ENCODE measurements at regions not wholly inside any gene's neighbourhood (a gene's known extent, or its start where the extent isn't known, plus 50 kb on each side); places are given as distances from the start of the nearest gene placed in this dataset.
"Not testable (repeated sequence)": the region's sequence is repeated elsewhere in the genome, so short reads cannot be mapped to it uniquely, and the experiment has no call there.

- no peak for DNase-seq (ENCODE audit: low spot score)
- intact Hi-C loops (cut with DNase I), result no loop called here
- no peak for ATAC-seq
Observed at GRCh38 chr15:26148156-26148860, 285.2 kb upstream of the ATP10A start.

GRCh38 chr15:26146202-26146601, 283.1 kb upstream of the ATP10A start:
- ATAC-seq, result no peak
- intact Hi-C loops (cut with DNase I), result no loop called here
- no peak for DNase-seq (ENCODE audit: low spot score)

DNA sequence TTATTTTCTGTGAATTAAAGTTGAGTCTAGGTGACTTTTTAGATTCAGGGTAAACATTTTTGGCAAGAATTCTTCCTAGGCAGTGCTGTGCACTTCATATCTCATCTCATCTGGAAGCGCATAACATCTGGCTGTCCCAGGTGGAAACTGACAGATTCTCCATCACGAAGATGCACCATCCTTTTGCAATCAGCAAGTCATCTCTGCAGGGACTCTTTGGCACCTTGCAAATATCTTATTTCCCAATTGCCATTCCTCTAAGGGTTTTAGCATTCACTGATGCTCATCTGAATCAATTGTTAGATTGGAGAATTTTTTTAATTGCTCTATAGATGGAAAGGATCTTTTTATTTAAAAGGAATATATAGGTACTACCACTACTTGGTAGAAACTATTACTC, 282.7 kb upstream of the ATP10A start:
- ATAC-seq (no peak), DNase-seq (ENCODE audit: low spot score) (no peak)
- intact Hi-C loops (cut with DNase I), result no loop called here

DNA sequence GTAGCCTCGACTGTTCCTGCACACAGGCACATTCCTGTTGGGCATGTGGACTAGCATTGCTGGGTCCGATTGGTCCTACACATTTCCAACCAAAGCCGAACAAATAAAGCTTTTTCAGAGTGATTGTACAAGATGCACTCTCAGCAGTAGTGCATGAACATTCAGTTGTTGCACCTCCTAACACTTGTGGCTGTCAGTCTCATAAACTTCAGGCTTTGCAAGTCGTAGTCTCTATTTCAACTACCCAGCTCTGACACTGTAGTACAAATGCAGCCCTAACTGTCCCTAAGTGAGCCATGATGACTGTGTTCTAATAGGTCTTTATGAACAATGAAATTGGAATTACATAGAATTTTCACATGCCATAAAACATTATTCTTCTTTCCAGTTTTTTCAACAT, 281.7 kb upstream of the ATP10A start:
- intact Hi-C loops (cut with DNase I), result no loop called here
- ATAC-seq (no peak), DNase-seq (ENCODE audit: low spot score) (no peak)

GRCh38 chr15:26143221-26143620, 280.1 kb upstream of the ATP10A start:
- ATAC-seq (no peak), DNase-seq (ENCODE audit: low spot score) (no peak)
- intact Hi-C loops (cut with DNase I), result no loop called here

GRCh38 chr15:26134812-26135211, 271.7 kb upstream of the ATP10A start:
- ATAC-seq (no peak), DNase-seq (ENCODE audit: low spot score) (no peak)
- intact Hi-C loops (cut with DNase I), result no loop called here

GRCh38 chr15:26134152-26134551, 271.0 kb upstream of the ATP10A start:
- ATAC-seq, result no peak
- intact Hi-C loops (cut with DNase I), result no loop called here
- DNase-seq (ENCODE audit: low spot score), result no peak

GRCh38 chr15:26132811-26133210, 269.7 kb upstream of the ATP10A start:
- ATAC-seq (no peak), DNase-seq (ENCODE audit: low spot score) (no peak)
- intact Hi-C loops (cut with DNase I), result no loop called here

GRCh38 chr15:26129852-26130251, 266.7 kb upstream of the ATP10A start:
- DNase-seq (ENCODE audit: low spot score) (no peak), ATAC-seq (no peak)
- intact Hi-C loops (cut with DNase I), result no loop called here

DNA sequence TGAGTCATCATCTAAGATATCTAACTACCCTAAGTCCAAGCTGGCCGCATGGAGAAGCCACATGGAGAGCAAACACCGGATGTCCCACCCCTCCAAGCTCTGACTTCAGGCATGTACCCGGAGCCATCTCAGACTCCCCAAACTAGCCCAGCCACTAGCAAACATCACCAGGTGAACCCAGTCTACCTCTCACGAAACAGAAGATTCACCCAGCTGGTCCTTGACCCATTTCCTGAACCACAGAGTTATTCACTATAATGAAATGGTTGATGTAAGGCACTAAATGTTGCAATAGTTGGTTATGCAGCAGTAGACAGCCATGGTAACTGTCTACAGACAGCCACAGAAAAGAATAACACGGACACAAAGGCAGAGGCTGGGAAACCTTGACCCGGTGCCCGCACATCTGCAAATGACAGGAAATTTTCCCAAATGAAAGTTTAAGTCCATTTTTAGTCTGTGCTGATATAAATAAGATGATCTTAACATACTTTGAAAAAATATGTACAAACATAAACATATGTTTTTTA, 265.5 kb upstream of the ATP10A start:
- intact Hi-C loops (cut with DNase I), result no loop called here
- DNase-seq (ENCODE audit: low spot score) (no peak), ATAC-seq (no peak)

DNA sequence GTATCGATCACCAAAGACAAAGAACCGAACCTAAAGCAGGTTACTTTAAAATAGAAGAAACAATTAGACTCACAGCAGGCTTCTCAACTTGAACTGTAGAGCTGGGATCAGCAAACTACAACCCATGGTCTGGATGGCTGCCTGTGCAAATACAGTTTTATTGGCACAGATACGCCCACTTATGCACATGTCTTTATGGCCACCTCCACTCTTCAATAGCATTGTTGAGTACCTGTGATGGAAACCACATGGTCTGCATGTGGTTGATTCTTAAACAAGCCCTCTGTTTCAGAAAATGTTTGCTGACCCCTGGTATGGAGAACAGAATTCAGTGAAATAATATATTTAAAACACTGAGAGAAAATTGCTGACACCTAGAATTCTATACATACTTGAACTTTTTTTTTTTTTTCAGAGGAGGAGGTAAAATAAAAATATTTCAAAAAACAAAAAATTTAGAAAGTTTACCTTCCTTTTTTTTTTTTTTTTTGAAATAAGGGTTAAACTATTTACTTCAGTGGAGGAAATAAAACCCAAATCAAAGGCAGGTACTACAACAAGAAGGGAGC, 263.8 kb upstream of the ATP10A start:
- no peak for DNase-seq (ENCODE audit: low spot score)
- intact Hi-C loops (cut with DNase I), result no loop called here
- ATAC-seq, result no peak

GRCh38 chr15:26126070-26126469, 262.9 kb upstream of the ATP10A start:
- no peak for DNase-seq (ENCODE audit: low spot score)
- ATAC-seq, result no peak
- intact Hi-C loops (cut with DNase I), result no loop called here

- intact Hi-C loops (cut with DNase I), result no loop called here
- no peak for DNase-seq (ENCODE audit: low spot score)
- no peak for ATAC-seq
Observed at GRCh38 chr15:26125664-26126063, 262.5 kb upstream of the ATP10A start.

- intact Hi-C loops (cut with DNase I), result no loop called here
- DNase-seq (ENCODE audit: low spot score) (no peak), ATAC-seq (no peak)
Observed at GRCh38 chr15:26119322-26119721, 256.2 kb upstream of the ATP10A start.

DNA sequence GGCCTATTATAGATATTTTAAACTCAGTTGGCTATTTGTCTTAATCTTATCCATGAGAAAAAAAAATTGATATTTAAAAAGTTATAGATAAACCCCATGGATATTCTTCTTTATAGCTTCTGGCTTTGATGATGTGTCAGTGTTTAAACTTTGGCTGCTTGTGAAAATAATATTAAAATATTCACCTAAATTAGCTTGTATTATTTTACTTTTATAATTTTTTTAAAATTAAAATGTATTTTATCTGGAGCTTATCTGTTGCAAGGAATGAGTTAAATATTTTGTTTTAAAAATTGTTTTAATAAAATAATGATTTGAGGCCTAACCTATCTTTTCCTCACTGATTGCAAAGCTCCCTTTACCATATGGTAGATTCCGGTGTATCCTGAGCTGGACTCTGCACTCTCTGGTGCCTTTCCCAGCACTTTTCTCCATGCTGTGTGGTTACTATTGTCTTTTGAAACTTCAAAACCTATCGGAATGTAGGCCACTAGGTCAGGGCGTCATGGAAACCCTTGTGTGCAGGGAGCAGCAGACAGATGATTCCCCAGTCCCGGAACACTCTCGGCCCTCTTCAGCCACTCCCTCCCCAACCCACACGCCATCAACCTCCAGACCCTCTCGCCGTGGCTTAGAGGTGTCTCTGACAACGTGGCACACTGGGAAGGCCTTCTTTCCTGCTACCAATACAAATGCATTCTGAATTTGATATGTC, 252.3 kb upstream of the ATP10A start:
- intact Hi-C loops (cut with DNase I), result no loop called here
- peak; percentile 67 for ATAC-seq
- DNase-seq (ENCODE audit: low spot score), result no peak

GRCh38 chr15:26114128-26114527, 251.0 kb upstream of the ATP10A start:
- ATAC-seq; intact Hi-C loops (cut with DNase I); DNase-seq (ENCODE audit: low spot score): not testable (repeated sequence)

DNA sequence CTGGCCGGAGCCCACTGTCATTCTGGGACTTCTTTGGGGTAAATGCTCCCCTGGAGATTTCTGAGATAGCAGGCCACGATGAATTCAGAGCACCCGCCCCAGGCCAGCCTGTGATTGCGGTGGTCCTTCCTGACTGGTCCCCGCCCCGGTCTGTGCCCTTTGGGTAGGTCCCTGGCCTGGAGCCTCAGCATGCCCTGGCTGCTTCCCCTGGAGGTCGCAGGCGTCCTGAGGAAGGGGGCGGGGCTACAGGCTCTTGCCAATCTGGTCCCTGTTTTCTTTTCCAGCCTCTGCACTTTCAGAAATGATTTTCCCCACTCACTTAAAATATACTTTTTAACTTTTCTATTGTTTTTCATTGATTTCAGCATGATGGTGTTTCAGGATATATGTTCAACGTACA, 250.2 kb upstream of the ATP10A start:
- ATAC-seq, result no peak
- no peak for DNase-seq (ENCODE audit: low spot score)

GRCh38 chr15:26109203-26109602, 246.1 kb upstream of the ATP10A start:
- intact Hi-C loops (cut with DNase I), result no loop called here
- ATAC-seq (no peak), DNase-seq (ENCODE audit: low spot score) (no peak)

More for the DNA sequence above, 250.2 kb upstream of the ATP10A start:
- intact Hi-C loops (cut with DNase I), result no loop called here

DNA sequence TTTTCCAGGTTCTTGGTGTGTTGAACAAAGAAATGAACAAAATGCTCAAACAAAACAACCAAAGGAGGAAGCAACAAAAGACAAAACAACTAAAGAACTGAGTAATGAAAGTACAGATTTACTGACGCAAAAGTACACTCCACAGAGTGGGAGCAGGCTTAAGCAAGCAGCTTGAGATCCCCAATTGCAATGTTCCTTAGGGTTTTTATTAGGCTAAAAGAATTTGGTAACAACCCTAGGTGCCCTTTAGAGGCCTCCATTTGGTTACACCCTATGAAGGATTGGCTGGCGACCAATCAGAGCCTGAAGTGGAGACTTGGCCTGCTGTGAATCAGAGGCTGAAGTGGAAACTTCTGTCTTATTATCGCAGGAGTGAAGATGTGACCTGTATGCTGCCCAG, 243.4 kb upstream of the ATP10A start:
- no peak for ATAC-seq
- DNase-seq (ENCODE audit: low spot score), result no peak
- intact Hi-C loops (cut with DNase I), result no loop called here

DNA sequence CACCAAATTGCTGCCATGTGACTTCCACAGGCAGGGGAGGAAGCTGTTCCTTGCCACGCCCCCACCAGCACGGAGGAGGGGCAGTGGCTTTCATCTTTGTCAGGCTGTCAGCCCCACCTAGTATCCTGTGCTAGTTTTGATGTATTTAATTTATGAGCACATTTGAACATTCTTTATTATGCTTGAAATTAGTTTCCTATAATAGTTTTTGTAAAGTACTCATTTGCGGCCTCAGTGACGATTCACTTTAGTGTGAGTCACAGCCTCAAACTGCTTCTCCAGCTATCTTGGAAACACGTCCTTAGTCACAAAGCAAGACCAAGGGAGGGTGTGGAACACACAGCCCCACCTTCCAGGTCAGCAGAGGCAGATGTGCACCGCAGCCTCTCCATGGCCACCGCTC, 239.9 kb upstream of the ATP10A start:
- ATAC-seq, result no peak
- DNase-seq (ENCODE audit: low spot score), result no peak
- intact Hi-C loops (cut with DNase I), result no loop called here

All from sciatic nerve (tissue), 2 donors.